Endodermal cell (in vitro differentiated cells): ENCODE measurements at regions not wholly inside any gene's neighbourhood (a gene's known extent, or its start where the extent isn't known, plus 50 kb on each side); places are given as distances from the start of the nearest gene placed in this dataset.
"Not testable (repeated sequence)": the region's sequence is repeated elsewhere in the genome, so short reads cannot be mapped to it uniquely, and the experiment has no call there.

Experiments
- DNase-seq: peaks from one replicate; pipeline ENCODE4 v3.0.0-alpha.2; 2017
- H3K27ac ChIP-seq: 2 replicates; pipeline ENCODE4 v1.5.1; 2013; ENCODE audit warnings: mild to moderate bottlenecking, low read depth, low read length, moderate library complexity
- H3K27me3 ChIP-seq: 2 replicates; pipeline ENCODE4 v1.6.1; 2013; ENCODE audit warnings: mild to moderate bottlenecking, low read length, moderate library complexity; ENCODE audit not compliant: insufficient read depth, control insufficient read depth, poor library complexity, severe bottlenecking
- H3K36me3 ChIP-seq: 2 replicates; pipeline ENCODE4 v1.7.0; 2013; ENCODE audit warnings: mild to moderate bottlenecking, low read length, moderate library complexity; ENCODE audit not compliant: control insufficient read depth, insufficient read depth
- H3K4me1 ChIP-seq: one replicate; pipeline ENCODE4 v1.7.0; 2013; ENCODE audit warnings: low read length; ENCODE audit not compliant: control insufficient read depth, insufficient read depth
- H3K4me3 ChIP-seq: 2 replicates; pipeline ENCODE4 v1.5.1; 2013; ENCODE audit warnings: mild to moderate bottlenecking, low read length, moderate library complexity
- H3K9ac ChIP-seq: 2 replicates; pipeline ENCODE4 v1.6.1; 2013; ENCODE audit warnings: mild to moderate bottlenecking, low read length, moderate library complexity; ENCODE audit not compliant: poor library complexity, severe bottlenecking; ENCODE audit errors: extremely low read depth
- H3K9me3 ChIP-seq: 2 replicates; pipeline ENCODE4 v1.6.1; 2013; ENCODE audit warnings: mild to moderate bottlenecking, low read length, moderate library complexity; ENCODE audit not compliant: control insufficient read depth
- H3K27ac Mint-ChIP-seq: 2 replicates; pipeline ENCODE4 v1.8.0; 2020; ENCODE audit warnings: mixed read lengths
- H3K27me3 Mint-ChIP-seq: 2 replicates; pipeline ENCODE4 v1.8.0; 2021; ENCODE audit warnings: mild to moderate bottlenecking, mixed read lengths; ENCODE audit not compliant: insufficient read depth
- H3K36me3 Mint-ChIP-seq: 2 replicates; pipeline ENCODE4 v1.8.0; 2020; ENCODE audit warnings: low read depth, mixed read lengths
- H3K4me1 Mint-ChIP-seq: 2 replicates; pipeline ENCODE4 v1.8.0; 2020; ENCODE audit warnings: mixed read lengths
- H3K4me3 Mint-ChIP-seq: 2 replicates; pipeline ENCODE4 v1.8.0; 2020; ENCODE audit warnings: mild to moderate bottlenecking, moderate library complexity, mixed read lengths
- H3K9me3 Mint-ChIP-seq: 2 replicates; pipeline ENCODE4 v1.8.0; 2020; ENCODE audit warnings: mild to moderate bottlenecking, mixed read lengths
- CTCF ChIP-seq: fragments of 200-600 bp; sonication (generic); conservative IDR thresholded peaks from 2 replicates; pipeline ENCODE4 v1.5.0; 2021; ENCODE audit warnings: antibody characterized with exemption, mild to moderate bottlenecking
- WGBS, 2 experiments: methylation state at CpG; one replicate each; pipeline versions ENCODE4 v1.1.5 to v1.1.7; 2013; ENCODE audit warnings: missing lambda C conversion rate in 2 of 2, mixed read lengths in 1 of 2; ENCODE audit not compliant: insufficient coverage in 1 of 2, insufficient read length in 1 of 2; 5-methylcytosine and 5-hydroxymethylcytosine counted together

GRCh38 chr16:54879681-54880080 lies 51.0 kb upstream of the IRX5 start:
- H3K4me3 ChIP-seq: no peak overlapping the region
- DNase-seq: no peak
- H3K9me3 ChIP-seq: no peaks in the 10 kb centered on the region
- Mint-ChIP-seq H3K4me1 (peaks cover 7% of the 10 kb centered on the region), H3K9me3 (peaks cover 4% of the 10 kb centered on the region), H3K4me3 (no peak overlapping the region), H3K27me3 (no peaks in the 10 kb centered on the region), H3K27ac (no peak overlapping the region), H3K36me3 (no peaks in the 10 kb centered on the region)
- H3K27ac ChIP-seq: no peak overlapping the region
- no peaks in the 10 kb centered on the region for H3K36me3 ChIP-seq
- H3K9ac ChIP-seq: no peak overlapping the region
- no peaks in the 10 kb centered on the region for H3K27me3 ChIP-seq
- no peaks in the 10 kb centered on the region for H3K4me1 ChIP-seq
- no peak for TF ChIP-seq CTCF

GRCh38 chr16:54878301-54878700 lies 52.4 kb upstream of the IRX5 start:
- no peak overlapping the region for H3K9ac ChIP-seq
- no peak overlapping the region for H3K27ac ChIP-seq
- TF ChIP-seq CTCF: no peak
- no peaks in the 10 kb centered on the region for H3K27me3 ChIP-seq
- Mint-ChIP-seq H3K4me1 (peaks cover 9% of the 10 kb centered on the region), H3K9me3 (no peaks in the 10 kb centered on the region), H3K36me3 (no peaks in the 10 kb centered on the region), H3K4me3 (no peak overlapping the region), H3K27me3 (no peaks in the 10 kb centered on the region), H3K27ac (no peak overlapping the region)
- no peaks in the 10 kb centered on the region for H3K36me3 ChIP-seq
- H3K9me3 ChIP-seq: no peaks in the 10 kb centered on the region
- 88 to 94% methylated on average over 1 of the region's 1 CpG for WGBS, 2 experiments
- no peaks in the 10 kb centered on the region for H3K4me1 ChIP-seq
- DNase-seq: no peak
- no peak overlapping the region for H3K4me3 ChIP-seq

GRCh38 chr16:54875443-54875842 lies 55.2 kb upstream of the IRX5 start:
- H3K27ac ChIP-seq: no peak overlapping the region
- DNase-seq: peak; percentile 79
- H3K9me3 Mint-ChIP-seq: peaks cover 6% of the 10 kb centered on the region
- no peaks in the 10 kb centered on the region for H3K36me3 Mint-ChIP-seq
- no peaks in the 10 kb centered on the region for H3K4me1 ChIP-seq
- H3K27me3 ChIP-seq: no peaks in the 10 kb centered on the region
- H3K27me3 Mint-ChIP-seq: no peaks in the 10 kb centered on the region
- TF ChIP-seq CTCF: no peak
- H3K9ac ChIP-seq: no peak overlapping the region
- peaks cover 9% of the 10 kb centered on the region for H3K4me1 Mint-ChIP-seq
- no peak overlapping the region for H3K4me3 Mint-ChIP-seq
- no peaks in the 10 kb centered on the region for H3K36me3 ChIP-seq
- H3K27ac Mint-ChIP-seq: no peak overlapping the region
- no peak overlapping the region for H3K4me3 ChIP-seq
- no peaks in the 10 kb centered on the region for H3K9me3 ChIP-seq
- 88% methylated on average over 1 of the region's 1 CpG; no CpG with 5 or more reads in 1 of the 2 experiments for WGBS, 2 experiments

GRCh38 chr16:54873716-54874373 lies 56.8 kb upstream of the IRX5 start:
- 98% methylated on average over 9 to 12 of the region's 12 CpGs for WGBS, 2 experiments
- not testable (repeated sequence) for H3K4me1 Mint-ChIP-seq, H3K4me1 ChIP-seq, H3K4me3 Mint-ChIP-seq, H3K4me3 ChIP-seq, H3K27me3 Mint-ChIP-seq, H3K9ac ChIP-seq, H3K9me3 Mint-ChIP-seq, H3K27me3 ChIP-seq, H3K27ac Mint-ChIP-seq, H3K9me3 ChIP-seq, H3K36me3 Mint-ChIP-seq, H3K36me3 ChIP-seq, DNase-seq, H3K27ac ChIP-seq
